ENCODE measurements at regions not wholly inside any gene's neighbourhood (a gene's known extent, or its start where the extent isn't known, plus 50 kb on each side); places are given as distances from the start of the nearest gene placed in this dataset.

DNA sequence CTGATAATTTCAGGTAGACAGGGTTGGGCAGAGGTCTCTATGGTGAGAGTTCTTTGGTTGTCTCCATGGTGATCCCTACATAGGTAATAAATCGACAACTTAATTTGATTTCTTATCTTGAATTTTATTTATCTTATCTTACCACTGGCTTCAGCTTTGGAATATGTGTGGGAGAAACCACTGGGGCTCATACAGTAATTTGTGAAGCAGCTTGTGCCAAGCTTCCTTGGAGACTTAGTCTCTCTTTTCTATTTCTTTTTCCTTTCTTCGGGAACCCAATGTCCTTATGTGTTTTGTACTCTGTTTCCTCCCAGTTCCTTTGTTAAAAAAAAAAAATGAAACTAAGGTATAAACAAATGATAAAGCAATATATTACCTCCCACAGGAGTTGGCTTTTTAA, 242.4 kb upstream of the CNKSR2 start:
- TF ChIP-seq, protein P1, sequence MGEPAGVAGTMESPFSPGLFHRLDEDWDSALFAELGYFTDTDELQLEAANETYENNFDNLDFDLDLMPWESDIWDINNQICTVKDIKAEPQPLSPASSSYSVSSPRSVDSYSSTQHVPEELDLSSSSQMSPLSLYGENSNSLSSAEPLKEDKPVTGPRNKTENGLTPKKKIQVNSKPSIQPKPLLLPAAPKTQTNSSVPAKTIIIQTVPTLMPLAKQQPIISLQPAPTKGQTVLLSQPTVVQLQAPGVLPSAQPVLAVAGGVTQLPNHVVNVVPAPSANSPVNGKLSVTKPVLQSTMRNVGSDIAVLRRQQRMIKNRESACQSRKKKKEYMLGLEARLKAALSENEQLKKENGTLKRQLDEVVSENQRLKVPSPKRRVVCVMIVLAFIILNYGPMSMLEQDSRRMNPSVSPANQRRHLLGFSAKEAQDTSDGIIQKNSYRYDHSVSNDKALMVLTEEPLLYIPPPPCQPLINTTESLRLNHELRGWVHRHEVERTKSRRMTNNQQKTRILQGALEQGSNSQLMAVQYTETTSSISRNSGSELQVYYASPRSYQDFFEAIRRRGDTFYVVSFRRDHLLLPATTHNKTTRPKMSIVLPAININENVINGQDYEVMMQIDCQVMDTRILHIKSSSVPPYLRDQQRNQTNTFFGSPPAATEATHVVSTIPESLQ (CRISPR knock-in tag; conservative IDR thresholded peaks at IDR 0.05), result no peak
- TF ChIP-seq EP300 (IDR thresholded peaks at IDR 0.05; ENCODE audit: low read depth in 2 of 2, low read length in 2 of 2), result no peak
- TF ChIP-seq EP300 (CRISPR knock-in tag; IDR thresholded peaks at IDR 0.05; ENCODE audit: borderline replicate concordance), result no peak

Measured in HepG2 (cell line).